H1 (cell line): ENCODE measurements at regions not wholly inside any gene's neighbourhood (a gene's known extent, or its start where the extent isn't known, plus 50 kb on each side); places are given as distances from the start of the nearest gene placed in this dataset.

ENCODE experiments used
- CTCF ChIA-PET: fragments of 300-600 bp; sonication (Branson Sonifier 250); formaldehyde crosslinking; loops from one replicate; lab custom pipeline; 2021; ENCODE audit not compliant: partially characterized antibody; lab: Charles Lee
- POLR2A ChIA-PET: fragments of 300-600 bp; sonication (Branson Sonifier 250); formaldehyde crosslinking; loops from one replicate; lab custom pipeline; 2021; ENCODE audit warnings: inconsistent platforms; ENCODE audit not compliant: partially characterized antibody; lab: Charles Lee
- DNase-seq, 2 experiments: peaks; one replicate each; pipeline versions ENCODE4 v3.0.0 to v3.0.0-alpha.2; 2010 to 2022; ENCODE audit warnings: low spot score in 2 of 2, low read depth in 1 of 2, mixed read lengths in 1 of 2
- FAIRE-seq: peaks from 2 replicates; lab custom pipeline; 2011; peaks lifted over from hg19 to GRCh38; lab: Jason Lieb, UNC
- H2AFZ ChIP-seq: 2 replicates; pipeline ENCODE4 v1.8.1; 2012; ENCODE audit warnings: low read length, inconsistent platforms
- H2AK5ac ChIP-seq: 2 replicates; pipeline ENCODE4 v1.6.1; 2013; ENCODE audit warnings: low read depth, low read length
- H2BK120ac ChIP-seq: replicated peaks from 2 replicates; pipeline ENCODE3; 2013; ENCODE audit warnings: low read depth, low read length, inconsistent platforms
- H2BK12ac ChIP-seq: 2 replicates; pipeline ENCODE4 v1.6.1; 2013; ENCODE audit warnings: low read depth, low read length
- H2BK15ac ChIP-seq: 2 replicates; pipeline ENCODE4 v1.6.1; 2013; ENCODE audit warnings: low read length
- H2BK20ac ChIP-seq: 2 replicates; pipeline ENCODE4 v1.6.1; 2013; ENCODE audit warnings: low read length
- H2BK5ac ChIP-seq: 2 replicates; pipeline ENCODE4 v1.6.1; 2013; ENCODE audit warnings: low read depth, low read length
- H3K14ac ChIP-seq: 2 replicates; pipeline ENCODE4 v1.6.1; 2013; ENCODE audit warnings: inconsistent platforms; ENCODE audit not compliant: insufficient read length
- H3K18ac ChIP-seq: 2 replicates; pipeline ENCODE4 v1.6.1; 2013; ENCODE audit warnings: low read length; ENCODE audit errors: extremely low read depth
- H3K23ac ChIP-seq: 2 replicates; pipeline ENCODE4 v1.6.1; 2013; ENCODE audit warnings: inconsistent platforms; ENCODE audit not compliant: insufficient read length
- H3K23me2 ChIP-seq: 2 replicates; pipeline ENCODE4 v1.6.1; 2013; ENCODE audit warnings: low read depth, low read length
- H3K27ac ChIP-seq: 2 replicates; pipeline ENCODE4 v1.6.1; 2011; ENCODE audit warnings: low read depth, low read length, inconsistent platforms
- H3K27me3 ChIP-seq, 4 experiments: replicated peaks in 1 of 4; 1 replicate in 1 of 4; 2 replicates in 3 of 4; pipeline versions ENCODE4 v1.6.1 to v1.8.1; 2011 to 2013; ENCODE audit warnings: low read length in 3 of 4, mild to moderate bottlenecking in 3 of 4, inconsistent platforms in 2 of 4, mixed read lengths in 2 of 4, moderate library complexity in 1 of 4; ENCODE audit not compliant: control insufficient read depth in 3 of 4, insufficient read depth in 3 of 4; ENCODE audit errors: extremely low read depth in 1 of 4
- H3K36me3 ChIP-seq, 4 experiments: 2 replicates each; pipeline versions ENCODE4 v1.6.1 to v1.8.1; 2011 to 2013; ENCODE audit warnings: mild to moderate bottlenecking in 4 of 4, low read length in 3 of 4, moderate library complexity in 2 of 4, control low read depth in 1 of 4, inconsistent platforms in 1 of 4; ENCODE audit not compliant: insufficient read depth in 4 of 4, control insufficient read depth in 2 of 4
- H3K4ac ChIP-seq: replicated peaks from 2 replicates; pipeline ENCODE3; 2013; ENCODE audit warnings: low read length, low read depth, mixed read lengths, inconsistent platforms; ENCODE audit not compliant: insufficient read length
- H3K4me1 ChIP-seq, 4 experiments: replicated peaks in 1 of 4; 1 replicate in 1 of 4; 2 replicates in 3 of 4; pipeline versions ENCODE4 v1.6.1 to v1.8.1; 2011 to 2013; ENCODE audit warnings: low read length in 3 of 4, inconsistent platforms in 2 of 4, mixed read lengths in 1 of 4; ENCODE audit not compliant: insufficient read depth in 4 of 4, control insufficient read depth in 3 of 4
- H3K4me2 ChIP-seq, 2 experiments: 2 replicates each; pipeline versions ENCODE4 v1.6.1 to v1.8.1; 2011 to 2013; ENCODE audit warnings: low read depth in 2 of 2, low read length in 2 of 2, control low read depth in 1 of 2, inconsistent platforms in 1 of 2, mild to moderate bottlenecking in 1 of 2; ENCODE audit not compliant: insufficient read depth in 1 of 2
- H3K4me3 ChIP-seq, 4 experiments: fragments of 200-600, 300-600 bp in 1 of 4; sonication (generic), shearing (Covaris generic), sonication (Bioruptor Twin) in 1 of 4; 2 replicates each; pipeline versions ENCODE4 v1.5.1 to v1.8.1; 2011 to 2016; ENCODE audit warnings: low read length in 4 of 4, low read depth in 3 of 4, control low read depth in 2 of 4, inconsistent platforms in 2 of 4, mild to moderate bottlenecking in 2 of 4, mixed read lengths in 1 of 4, moderate library complexity in 1 of 4; ENCODE audit not compliant: insufficient read depth in 2 of 4; ENCODE audit errors: extremely low read depth in 1 of 4
- H3K56ac ChIP-seq: replicated peaks from 2 replicates; pipeline ENCODE3; 2013; ENCODE audit warnings: low read depth, mild to moderate bottlenecking, mixed read lengths, low read length, inconsistent platforms; ENCODE audit not compliant: insufficient read length
- H3K79me1 ChIP-seq: 2 replicates; pipeline ENCODE4 v1.6.1; 2013; ENCODE audit warnings: low read depth, low read length, control low read depth
- H3K79me2 ChIP-seq, 2 experiments: 2 replicates each; pipeline versions ENCODE4 v1.6.1 to v1.8.1; 2012 to 2013; ENCODE audit warnings: low read length in 2 of 2, mild to moderate bottlenecking in 2 of 2, inconsistent platforms in 1 of 2; ENCODE audit not compliant: insufficient read depth in 2 of 2, control insufficient read depth in 1 of 2
- H3K9ac ChIP-seq, 4 experiments: replicated peaks in 1 of 4; 1 replicate in 1 of 4; 2 replicates in 3 of 4; pipeline versions ENCODE4 v1.6.1 to v1.8.1; 2011 to 2013; ENCODE audit warnings: low read depth in 3 of 4, low read length in 3 of 4, control low read depth in 2 of 4, mild to moderate bottlenecking in 2 of 4, moderate library complexity in 2 of 4, inconsistent platforms in 1 of 4; ENCODE audit errors: extremely low read depth in 1 of 4
- H3K9me3 ChIP-seq, 2 experiments: 2 replicates each; pipeline versions ENCODE4 v1.6.1 to v1.8.1; 2012 to 2013; ENCODE audit warnings: mild to moderate bottlenecking in 2 of 2, moderate library complexity in 2 of 2, control low read depth in 1 of 2, inconsistent platforms in 1 of 2, low read depth in 1 of 2, low read length in 1 of 2, mixed read lengths in 1 of 2; ENCODE audit not compliant: insufficient read depth in 2 of 2
- H4K20me1 ChIP-seq, 2 experiments: replicated peaks in 1 of 2; 2 replicates each; pipeline versions ENCODE3 to v1.8.1; 2011 to 2013; ENCODE audit warnings: inconsistent platforms in 2 of 2, low read length in 2 of 2, mild to moderate bottlenecking in 1 of 2; ENCODE audit not compliant: insufficient read depth in 2 of 2, control insufficient read depth in 1 of 2
- H4K5ac ChIP-seq: 2 replicates; pipeline ENCODE4 v1.6.1; 2013; ENCODE audit warnings: low read length, low read depth, mixed read lengths, inconsistent platforms; ENCODE audit not compliant: insufficient read length
- H4K8ac ChIP-seq: 2 replicates; pipeline ENCODE4 v1.8.0; 2013; ENCODE audit warnings: mild to moderate bottlenecking, moderate library complexity, low read length, inconsistent platforms; ENCODE audit not compliant: insufficient read depth; ENCODE audit errors: extremely low read depth
- H4K91ac ChIP-seq: replicated peaks from 2 replicates; pipeline ENCODE3; 2013; ENCODE audit warnings: low read length, mixed read lengths, inconsistent platforms; ENCODE audit not compliant: insufficient read length
- CEBPB ChIP-seq: IDR thresholded peaks from 2 replicates; pipeline ENCODE4 v1.6.1; 2012; ENCODE audit warnings: low read depth, low read length
- MAFK ChIP-seq: IDR thresholded peaks from 2 replicates; pipeline ENCODE4 v1.6.1; 2012; ENCODE audit warnings: low read depth, mild to moderate bottlenecking, improper control_type of control experiment, low read length
- ZNF274 ChIP-seq: IDR thresholded peaks from 2 replicates; pipeline ENCODE4 v1.7.0; 2012; ENCODE audit warnings: low read length, borderline replicate concordance; ENCODE audit errors: extremely low read depth
- WGBS, 2 experiments: shearing (Covaris generic) in 1 of 2; methylation state at CpG; one replicate each; pipeline versions ENCODE4 v1.1.6 to v1.1.7; 2013 to 2015; ENCODE audit warnings: low lambda C conversion rate in 2 of 2, mixed read lengths in 2 of 2, inconsistent platforms in 1 of 2, low coverage in 1 of 2, missing lambda C conversion rate in 1 of 2; ENCODE audit not compliant: insufficient replicate concordance in 2 of 2, insufficient coverage in 1 of 2, insufficient read length in 1 of 2; ENCODE audit errors: extremely low coverage in 1 of 2, missing lambda C conversion rate in 1 of 2; 5-methylcytosine and 5-hydroxymethylcytosine counted together

DNA sequence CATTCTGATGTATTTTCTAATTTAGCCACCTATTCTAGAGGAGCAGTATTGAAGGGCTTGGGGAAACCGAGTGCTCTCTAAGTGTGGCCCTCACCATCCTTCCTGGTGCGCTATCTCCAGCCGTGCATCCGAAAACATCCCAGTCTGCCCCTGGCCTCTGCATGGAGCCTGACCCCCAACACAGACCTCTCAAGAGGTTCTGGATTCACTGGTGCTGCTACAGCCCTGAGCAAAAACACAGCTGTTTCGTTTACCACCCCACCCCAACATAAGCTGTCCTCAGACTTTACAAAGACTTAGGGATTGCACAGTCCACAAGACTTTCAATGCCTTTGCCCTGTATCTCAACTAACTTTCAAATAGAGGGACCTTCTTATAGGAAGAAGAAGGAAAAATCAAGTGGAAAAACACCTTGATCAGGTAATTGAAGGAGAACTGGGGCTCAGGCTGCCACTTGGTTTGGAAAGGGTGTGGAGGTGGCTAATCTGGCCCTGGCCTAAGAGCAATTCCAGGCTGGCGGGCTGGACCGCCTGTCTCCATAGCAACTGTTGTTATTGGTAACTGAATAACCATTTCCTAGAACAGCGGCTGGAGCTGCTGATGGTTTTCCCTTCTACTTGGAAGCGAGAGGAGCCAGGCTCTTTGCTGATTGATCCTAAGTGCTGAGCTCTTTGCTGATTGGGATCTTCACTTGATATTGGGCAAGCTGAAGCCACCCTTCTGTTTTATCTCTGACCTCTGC, 90.2 kb upstream of the TOX2 start:
- Histone ChIP-seq H3K23ac (no peak overlapping the region), H3K23me2 (no peaks in the 10 kb centered on the region), H2AK5ac (no peak overlapping the region), H4K5ac (no peak overlapping the region), H2AFZ (no peak overlapping the region), H3K4me2 (no peak overlapping the region), H2BK15ac (no peak overlapping the region), H3K27me3 (no peaks in the 10 kb centered on the region), H3K14ac (no peak overlapping the region), H3K36me3 (no peaks in the 10 kb centered on the region), H2BK120ac (no peak overlapping the region), H3K79me2 (no peaks in the 10 kb centered on the region), H3K56ac (no peak overlapping the region), H2BK20ac (no peak overlapping the region), H3K18ac (no peak overlapping the region), H4K8ac (no peak overlapping the region), H3K4me3 (no peak overlapping the region), H4K91ac (no peak overlapping the region), H3K4ac (no peak overlapping the region), H3K79me1 (no peaks in the 10 kb centered on the region), H2BK12ac (no peak overlapping the region), H3K9me3 (no peaks in the 10 kb centered on the region), H4K20me1 (peaks cover 0 to 3% of the 10 kb centered on the region in 2 experiments), H3K27ac (no peak overlapping the region), H2BK5ac (no peak overlapping the region), H3K9ac (no peak overlapping the region), H3K4me1 (no peaks in the 10 kb centered on the region)
- 71% methylated on average over 9 of the region's 9 CpGs; no CpG with 5 or more reads in 1 of the 2 experiments for WGBS, 2 experiments
- TF ChIP-seq MAFK: no peak
- TF ChIP-seq CEBPB: no peak
- no peak for TF ChIP-seq ZNF274
- ChIA-PET POLR2A (no interaction called here), CTCF (interaction anchor here (1.5 to 1.8 kb wide), 3 partner anchors 9 to 16 kb away, joined by 5 to 7 read pairs (median 6); no protein-coding TSS in a partner anchor)
- FAIRE-seq (no peak), DNase-seq (peak in 1 of 2 experiments; percentile 22)
